GM10266 (cell line): ENCODE measurements at regions not wholly inside any gene's neighbourhood (a gene's known extent, or its start where the extent isn't known, plus 50 kb on each side); places are given as distances from the start of the nearest gene placed in this dataset.

Source experiments
- DNase-seq: peaks from one replicate; pipeline ENCODE4 v3.0.0; 2012; ENCODE audit errors: extremely low spot score
- CTCF ChIP-seq: IDR thresholded peaks from 2 replicates; pipeline ENCODE4 v1.5.1; 2012; ENCODE audit warnings: mild to moderate bottlenecking, low read depth; ENCODE audit not compliant: control insufficient read depth, insufficient read depth; ENCODE audit errors: missing control alignments

- DNase-seq, result no peak
- no peak for TF ChIP-seq CTCF
These were observed 474.2 kb upstream of the LRRTM1 start for GRCh38 chr2:80778704-80779103.

- no peak for TF ChIP-seq CTCF
- DNase-seq, result peak; percentile 9
These were observed 444.0 kb upstream of the LRRTM1 start for GRCh38 chr2:80748592-80748991.

- no peak for DNase-seq
- no peak for TF ChIP-seq CTCF
These were observed 432.5 kb upstream of the LRRTM1 start for GRCh38 chr2:80737047-80737446.

GRCh38 chr2:80725001-80725400, 420.4 kb upstream of the LRRTM1 start:
- TF ChIP-seq CTCF, result no peak
- no peak for DNase-seq

- DNase-seq, result no peak
- no peak for TF ChIP-seq CTCF
These were observed 418.3 kb upstream of the LRRTM1 start for GRCh38 chr2:80722803-80723202.

GRCh38 chr2:80719607-80720006, 415.1 kb upstream of the LRRTM1 start:
- no peak for TF ChIP-seq CTCF
- no peak for DNase-seq

GRCh38 chr2:80715433-80715832, 410.9 kb upstream of the LRRTM1 start:
- no peak for TF ChIP-seq CTCF
- DNase-seq, result no peak

GRCh38 chr2:80711915-80712314, 407.4 kb upstream of the LRRTM1 start:
- DNase-seq, result no peak
- no peak for TF ChIP-seq CTCF
